ENCODE measurements at regions not wholly inside any gene's neighbourhood (a gene's known extent, or its start where the extent isn't known, plus 50 kb on each side); places are given as distances from the start of the nearest gene placed in this dataset.

GRCh38 chr13:78035500-78035899, 116.9 kb upstream of the EDNRB start:
- Histone ChIP-seq H3K4me1 (ENCODE audit: insufficient read depth, low read length, poor library complexity, severe bottlenecking) (no peaks in the 10 kb centered on the region), H3K79me2 (ENCODE audit: insufficient read depth, low read length) (no peaks in the 10 kb centered on the region), H3K4me2 (ENCODE audit: low read depth, low read length, poor library complexity, severe bottlenecking) (no peak overlapping the region), H3K36me3 (ENCODE audit: insufficient read depth, low read length) (no peaks in the 10 kb centered on the region), H3K9me3 (ENCODE audit: insufficient read depth, low read depth, low read length) (no peaks in the 10 kb centered on the region), H2AFZ (ENCODE audit: low read length) (no peak overlapping the region), H3K9me2 (replicated peaks; ENCODE audit: low read depth, low read length) (no peaks in the 10 kb centered on the region), H3K9ac (ENCODE audit: low read depth, low read length, poor library complexity, severe bottlenecking) (no peak overlapping the region), H4K20me1 (ENCODE audit: insufficient read depth, low read length, poor library complexity, severe bottlenecking) (no peaks in the 10 kb centered on the region), H3K27me3 (ENCODE audit: insufficient read depth, low read length, poor library complexity, severe bottlenecking) (no peaks in the 10 kb centered on the region), H3K4me3 (ENCODE audit: low read length, poor library complexity, severe bottlenecking) (no peak overlapping the region), H3F3A (ENCODE audit: low read depth) (no peaks in the 10 kb centered on the region)
- TF ChIP-seq CTCF (conservative IDR thresholded peaks at IDR 0.05; ENCODE audit: low read length) (no peak), EZH2phosphoT487 (IDR thresholded peaks at IDR 0.05; ENCODE audit: borderline replicate concordance) (no peak)

GRCh38 chr13:78033509-78033908, 114.9 kb upstream of the EDNRB start:
- H3K36me3 ChIP-seq (ENCODE audit: insufficient read depth, low read length): no peaks in the 10 kb centered on the region
- no peak overlapping the region for H2AFZ ChIP-seq (ENCODE audit: low read length)
- no peaks in the 10 kb centered on the region for H3F3A ChIP-seq (ENCODE audit: low read depth)
- no peaks in the 10 kb centered on the region for H4K20me1 ChIP-seq (ENCODE audit: insufficient read depth, low read length, poor library complexity, severe bottlenecking)
- no peak overlapping the region for H3K4me3 ChIP-seq (ENCODE audit: low read length, poor library complexity, severe bottlenecking)
- no peaks in the 10 kb centered on the region for H3K79me2 ChIP-seq (ENCODE audit: insufficient read depth, low read length)
- no peaks in the 10 kb centered on the region for H3K4me1 ChIP-seq (ENCODE audit: insufficient read depth, low read length, poor library complexity, severe bottlenecking)
- no peak overlapping the region for H3K9ac ChIP-seq (ENCODE audit: low read depth, low read length, poor library complexity, severe bottlenecking)
- H3K9me3 ChIP-seq (ENCODE audit: insufficient read depth, low read depth, low read length): no peaks in the 10 kb centered on the region
- no peak overlapping the region for H3K4me2 ChIP-seq (ENCODE audit: low read depth, low read length, poor library complexity, severe bottlenecking)
- H3K9me2 ChIP-seq (replicated peaks; ENCODE audit: low read depth, low read length): no peaks in the 10 kb centered on the region
- H3K27me3 ChIP-seq (ENCODE audit: insufficient read depth, low read length, poor library complexity, severe bottlenecking): no peaks in the 10 kb centered on the region
- TF ChIP-seq CTCF (conservative IDR thresholded peaks at IDR 0.05; ENCODE audit: low read length) (no peak), EZH2phosphoT487 (IDR thresholded peaks at IDR 0.05; ENCODE audit: borderline replicate concordance) (no peak)

DNA sequence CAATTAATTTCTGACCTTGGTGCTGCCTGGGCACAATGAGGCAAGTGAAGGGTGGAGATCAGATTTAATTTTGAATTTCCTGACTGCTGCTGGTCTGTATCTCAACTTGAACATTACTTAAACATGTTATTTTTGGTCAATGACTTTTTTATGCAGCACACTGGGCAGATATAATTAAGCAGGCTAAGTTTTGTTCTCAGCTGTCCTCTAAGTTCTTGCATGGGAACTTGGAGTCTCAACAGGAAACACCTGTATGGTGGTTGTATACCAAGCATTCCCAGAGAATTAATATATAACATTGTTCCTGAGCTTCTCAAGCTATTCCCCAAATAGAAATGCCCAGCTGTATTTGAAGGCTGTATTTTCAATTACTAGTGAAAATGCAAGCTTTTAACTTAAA, 113.5 kb upstream of the EDNRB start:
- H3K4me1 ChIP-seq (ENCODE audit: insufficient read depth, low read length, poor library complexity, severe bottlenecking): no peaks in the 10 kb centered on the region
- H3K4me3 ChIP-seq (ENCODE audit: low read length, poor library complexity, severe bottlenecking): no peak overlapping the region
- H4K20me1 ChIP-seq (ENCODE audit: insufficient read depth, low read length, poor library complexity, severe bottlenecking): no peaks in the 10 kb centered on the region
- H3K4me2 ChIP-seq (ENCODE audit: low read depth, low read length, poor library complexity, severe bottlenecking): no peak overlapping the region
- no peaks in the 10 kb centered on the region for H3K36me3 ChIP-seq (ENCODE audit: insufficient read depth, low read length)
- H3K9ac ChIP-seq (ENCODE audit: low read depth, low read length, poor library complexity, severe bottlenecking): no peak overlapping the region
- no peaks in the 10 kb centered on the region for H3K9me3 ChIP-seq (ENCODE audit: insufficient read depth, low read depth, low read length)
- no peaks in the 10 kb centered on the region for H3F3A ChIP-seq (ENCODE audit: low read depth)
- H3K79me2 ChIP-seq (ENCODE audit: insufficient read depth, low read length): no peaks in the 10 kb centered on the region
- no peak overlapping the region for H2AFZ ChIP-seq (ENCODE audit: low read length)
- TF ChIP-seq EZH2phosphoT487 (IDR thresholded peaks at IDR 0.05; ENCODE audit: borderline replicate concordance) (no peak), CTCF (conservative IDR thresholded peaks at IDR 0.05; ENCODE audit: low read length) (no peak)
- no peaks in the 10 kb centered on the region for H3K9me2 ChIP-seq (replicated peaks; ENCODE audit: low read depth, low read length)
- no peaks in the 10 kb centered on the region for H3K27me3 ChIP-seq (ENCODE audit: insufficient read depth, low read length, poor library complexity, severe bottlenecking)

Data from Loucy (cell line).